D341Med (cell line): ENCODE measurements at regions not wholly inside any gene's neighbourhood (a gene's known extent, or its start where the extent isn't known, plus 50 kb on each side); places are given as distances from the start of the nearest gene placed in this dataset.
"Not testable (repeated sequence)": the region's sequence is repeated elsewhere in the genome, so short reads cannot be mapped to it uniquely, and the experiment has no call there.

ENCODE experiments used
- DNase-seq: peaks from one replicate; pipeline ENCODE4 v3.0.0; 2012; ENCODE audit warnings: low spot score

- no peak for DNase-seq
Measured at GRCh38 chr6:43884652-43885022, 114.6 kb downstream of the VEGFA start.

GRCh38 chr6:43883847-43884651, 114.0 kb downstream of the VEGFA start:
- DNase-seq, result no peak

GRCh38 chr6:43882690-43883448, 112.9 kb downstream of the VEGFA start:
- not testable (repeated sequence) for DNase-seq

- DNase-seq, result no peak
Measured at GRCh38 chr6:43880236-43881137, 110.5 kb downstream of the VEGFA start.

GRCh38 chr6:43879722-43880121, 109.7 kb downstream of the VEGFA start:
- no peak for DNase-seq

GRCh38 chr6:43878823-43879495, 108.9 kb downstream of the VEGFA start:
- no peak for DNase-seq

- DNase-seq, result no peak
Measured at GRCh38 chr6:43878127-43878634, 108.2 kb downstream of the VEGFA start.

GRCh38 chr6:43877463-43878126, 107.6 kb downstream of the VEGFA start:
- DNase-seq, result no peak

- DNase-seq, result no peak
Measured at GRCh38 chr6:43877036-43877435, 107.0 kb downstream of the VEGFA start.

- no peak for DNase-seq
Measured at GRCh38 chr6:43876602-43877001, 106.6 kb downstream of the VEGFA start.

- DNase-seq, result no peak
Measured at GRCh38 chr6:43875849-43876572, 106.0 kb downstream of the VEGFA start.

- no peak for DNase-seq
Measured at GRCh38 chr6:43874814-43875590, 105.0 kb downstream of the VEGFA start.

GRCh38 chr6:43873806-43874714, 104.0 kb downstream of the VEGFA start:
- no peak for DNase-seq

GRCh38 chr6:43871933-43872332, 101.9 kb downstream of the VEGFA start:
- DNase-seq, result no peak

- DNase-seq, result no peak
Measured at GRCh38 chr6:43871284-43871683, 101.3 kb downstream of the VEGFA start.

GRCh38 chr6:43870660-43871061, 100.7 kb downstream of the VEGFA start:
- no peak for DNase-seq

- no peak for DNase-seq
Measured at GRCh38 chr6:43869792-43870659, 100.0 kb downstream of the VEGFA start.
